NB4 (cell line): ENCODE measurements at regions not wholly inside any gene's neighbourhood (a gene's known extent, or its start where the extent isn't known, plus 50 kb on each side); places are given as distances from the start of the nearest gene placed in this dataset.

Experiments used
- DNase-seq: peaks from one replicate; pipeline ENCODE4 v3.0.0; 2010; ENCODE audit warnings: low read depth
- H3K4me3 ChIP-seq: one replicate; pipeline ENCODE4 v1.5.1; 2011; ENCODE audit warnings: mild to moderate bottlenecking, low read depth, low read length, moderate library complexity
- MYC ChIP-seq: IDR thresholded peaks from 2 replicates; pipeline ENCODE4 v1.6.1; 2011; ENCODE audit warnings: low read depth, low read length
- POLR2A ChIP-seq: IDR thresholded peaks from 2 replicates; pipeline ENCODE4 v1.6.1; 2011; ENCODE audit warnings: mild to moderate bottlenecking; ENCODE audit not compliant: insufficient read length; ENCODE audit errors: extremely low read depth
- TF ChIP-seq, protein P1 (sequence below): IDR thresholded peaks from 2 replicates; pipeline ENCODE4 v1.6.1; 2011; ENCODE audit warnings: low read depth, low read length
- TF ChIP-seq, protein P2 (sequence below): IDR thresholded peaks from one replicate; pipeline ENCODE4 v1.5.1; 2012; ENCODE audit warnings: low read depth, low read length

DNA sequence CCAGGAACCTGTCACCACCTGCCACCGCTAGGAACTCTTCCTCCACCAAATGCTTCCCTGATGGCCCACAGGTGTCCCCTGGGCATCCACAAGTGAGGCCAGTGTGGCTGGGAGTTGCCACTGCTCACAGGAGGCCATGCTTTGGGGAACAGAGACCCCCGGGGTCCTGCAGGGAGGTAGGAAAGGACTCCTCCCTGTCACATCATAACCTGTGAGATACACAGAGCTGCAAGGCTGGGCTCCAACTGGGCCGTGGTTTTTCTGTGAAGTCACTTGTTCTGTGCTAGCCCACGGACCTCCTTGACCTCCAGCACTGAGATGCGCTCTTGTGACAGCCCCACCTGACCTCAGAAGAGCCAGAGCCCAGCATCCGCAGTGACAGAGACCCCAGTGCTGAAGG, 311.2 kb downstream of the C16orf95 start:
- DNase-seq: no peak
- TF ChIP-seq, protein P1, sequence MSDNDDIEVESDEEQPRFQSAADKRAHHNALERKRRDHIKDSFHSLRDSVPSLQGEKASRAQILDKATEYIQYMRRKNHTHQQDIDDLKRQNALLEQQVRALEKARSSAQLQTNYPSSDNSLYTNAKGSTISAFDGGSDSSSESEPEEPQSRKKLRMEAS: no peak
- no peak for TF ChIP-seq MYC
- TF ChIP-seq POLR2A: no peak
- TF ChIP-seq, protein P2, sequence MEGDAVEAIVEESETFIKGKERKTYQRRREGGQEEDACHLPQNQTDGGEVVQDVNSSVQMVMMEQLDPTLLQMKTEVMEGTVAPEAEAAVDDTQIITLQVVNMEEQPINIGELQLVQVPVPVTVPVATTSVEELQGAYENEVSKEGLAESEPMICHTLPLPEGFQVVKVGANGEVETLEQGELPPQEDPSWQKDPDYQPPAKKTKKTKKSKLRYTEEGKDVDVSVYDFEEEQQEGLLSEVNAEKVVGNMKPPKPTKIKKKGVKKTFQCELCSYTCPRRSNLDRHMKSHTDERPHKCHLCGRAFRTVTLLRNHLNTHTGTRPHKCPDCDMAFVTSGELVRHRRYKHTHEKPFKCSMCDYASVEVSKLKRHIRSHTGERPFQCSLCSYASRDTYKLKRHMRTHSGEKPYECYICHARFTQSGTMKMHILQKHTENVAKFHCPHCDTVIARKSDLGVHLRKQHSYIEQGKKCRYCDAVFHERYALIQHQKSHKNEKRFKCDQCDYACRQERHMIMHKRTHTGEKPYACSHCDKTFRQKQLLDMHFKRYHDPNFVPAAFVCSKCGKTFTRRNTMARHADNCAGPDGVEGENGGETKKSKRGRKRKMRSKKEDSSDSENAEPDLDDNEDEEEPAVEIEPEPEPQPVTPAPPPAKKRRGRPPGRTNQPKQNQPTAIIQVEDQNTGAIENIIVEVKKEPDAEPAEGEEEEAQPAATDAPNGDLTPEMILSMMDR: no peak
- no peak overlapping the region for H3K4me3 ChIP-seq

DNA sequence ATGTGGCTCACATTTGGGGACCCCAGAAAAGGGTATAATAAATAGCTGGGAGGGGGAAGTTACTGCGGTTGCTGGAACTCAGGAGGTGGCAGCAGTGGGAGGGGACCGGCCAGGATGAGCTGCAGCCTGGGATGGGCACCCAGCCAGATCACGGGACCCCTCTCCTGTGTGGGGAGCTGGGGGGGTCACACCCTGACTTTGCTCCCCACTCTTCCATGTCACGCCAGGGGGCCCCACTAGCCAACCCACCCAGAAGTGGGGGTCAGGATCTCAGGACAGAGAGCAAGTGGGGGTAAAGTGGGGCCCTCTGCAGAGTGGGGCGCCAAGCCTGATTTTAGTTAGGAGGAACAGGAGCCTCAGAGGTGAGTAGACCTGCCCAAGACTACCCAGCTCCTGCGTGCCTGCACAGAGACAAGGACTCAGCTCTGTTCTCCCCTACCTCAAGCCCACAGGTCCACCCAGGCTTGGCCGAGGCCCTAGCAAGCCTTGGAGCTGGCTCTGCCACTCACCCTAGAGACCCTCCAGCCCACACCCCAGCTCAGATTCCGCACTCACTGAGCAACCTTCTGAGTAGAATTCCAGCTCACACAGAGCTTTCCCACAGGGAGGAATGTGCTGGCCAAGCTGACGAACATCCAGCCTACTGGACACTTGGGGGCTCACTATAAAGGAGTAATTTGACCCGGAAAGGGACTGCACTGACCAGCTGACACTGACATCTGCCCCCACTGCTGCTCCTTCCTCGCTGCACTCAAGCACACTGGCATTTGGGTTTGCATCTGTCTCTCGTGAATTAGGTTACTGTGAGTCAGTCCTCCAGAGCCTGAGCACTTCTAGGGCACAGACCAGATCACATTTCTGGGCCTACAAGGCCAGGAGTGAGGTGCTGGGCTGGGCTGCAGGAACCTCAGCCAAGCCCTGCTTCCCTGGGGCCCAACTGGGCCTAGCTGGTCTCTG, 310.1 kb downstream of the C16orf95 start:
- no peak for DNase-seq
- TF ChIP-seq POLR2A (no peak), MYC (no peak)
- TF ChIP-seq, protein P1: no peak
- TF ChIP-seq, protein P2: no peak
- no peak overlapping the region for H3K4me3 ChIP-seq

DNA sequence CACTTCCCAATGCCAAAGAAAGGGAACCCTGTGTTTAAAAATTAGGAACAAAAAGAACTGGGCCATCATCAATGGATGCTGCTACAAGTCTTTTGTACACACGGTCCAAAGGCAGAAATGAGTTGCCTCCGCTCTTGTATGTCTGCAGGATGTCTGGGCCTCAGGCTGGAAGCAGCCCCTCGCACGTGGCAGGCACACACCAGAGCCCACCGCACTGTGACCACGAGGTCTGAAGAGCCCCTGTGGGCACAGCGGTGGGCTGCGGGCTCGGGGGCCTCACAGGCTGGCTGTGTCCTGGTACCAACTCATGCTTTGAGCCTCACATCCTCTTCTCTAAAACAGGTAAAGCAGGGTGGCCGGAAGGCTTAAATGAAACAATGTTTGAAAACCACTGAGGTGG, 309.3 kb downstream of the C16orf95 start:
- TF ChIP-seq POLR2A: no peak
- TF ChIP-seq, protein P2: no peak
- no peak for TF ChIP-seq MYC
- TF ChIP-seq, protein P1: no peak
- no peak overlapping the region for H3K4me3 ChIP-seq
- no peak for DNase-seq

DNA sequence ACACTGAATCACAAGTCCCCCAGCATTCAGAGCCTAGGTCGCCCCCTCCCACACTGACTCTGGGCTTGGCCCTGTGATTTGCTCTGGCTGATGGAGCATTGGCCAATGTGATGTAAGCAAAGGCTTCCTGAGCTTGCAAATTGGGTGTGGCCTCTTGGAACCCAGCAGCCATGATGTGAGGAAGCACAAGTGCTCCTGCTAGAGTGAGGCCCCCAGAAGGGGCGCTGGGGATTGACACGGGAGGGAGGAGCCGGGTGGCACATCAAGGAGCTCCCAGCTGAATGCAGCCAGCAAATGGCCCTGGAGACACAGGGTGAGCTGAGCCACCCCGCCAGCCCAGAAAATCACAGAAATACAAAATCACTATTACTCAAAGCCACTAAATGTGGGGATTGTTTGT, 308.5 kb downstream of the C16orf95 start:
- H3K4me3 ChIP-seq: no peak overlapping the region
- TF ChIP-seq POLR2A: no peak
- TF ChIP-seq, protein P2: no peak
- TF ChIP-seq, protein P1: no peak
- no peak for TF ChIP-seq MYC
- no peak for DNase-seq

DNA sequence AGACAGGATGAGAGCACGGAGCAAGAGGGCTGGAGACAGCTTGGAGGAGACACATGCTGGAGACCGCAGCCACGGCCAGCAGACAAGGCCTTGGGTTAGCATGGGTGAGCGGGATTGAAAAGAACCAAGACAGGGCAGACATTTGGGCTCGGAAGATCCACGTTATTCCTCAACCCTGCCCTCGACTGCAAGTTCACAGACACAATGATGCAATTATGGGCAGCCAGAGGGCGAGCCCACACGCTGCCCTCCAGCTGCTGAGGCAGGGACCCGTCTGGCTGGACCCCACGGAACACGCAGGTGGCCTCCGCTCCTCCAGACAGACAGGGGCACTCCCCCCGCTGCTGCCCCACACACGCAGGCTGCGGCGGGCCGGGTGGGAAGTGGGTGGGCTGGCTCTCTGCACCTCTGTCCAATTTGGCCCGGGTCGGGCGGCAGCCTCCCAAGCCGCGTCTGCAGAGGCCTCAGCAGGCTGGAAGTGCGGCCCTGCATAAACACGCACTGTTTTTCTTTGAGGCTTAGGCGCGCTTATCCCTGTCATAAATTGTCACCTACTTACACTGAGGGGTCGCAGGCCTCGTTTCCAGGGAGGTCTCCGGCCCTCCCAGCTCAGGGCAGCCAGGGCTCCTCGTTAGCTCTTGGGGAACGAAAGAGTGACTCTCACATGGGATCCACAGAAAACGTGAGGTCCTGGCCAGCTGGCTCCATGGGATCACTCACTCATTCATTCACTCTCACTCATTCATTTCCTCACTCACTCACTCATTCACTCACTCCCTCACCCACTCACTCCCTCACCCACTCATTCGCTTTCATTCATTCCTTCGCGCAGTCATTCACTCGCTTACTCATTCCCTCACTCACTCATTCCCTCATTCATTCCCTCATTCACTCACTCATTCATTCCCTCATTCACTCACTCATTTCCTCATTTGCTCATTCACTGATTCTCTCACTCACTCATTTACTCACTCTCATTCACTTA, 303.9 kb downstream of the C16orf95 start:
- no peak for DNase-seq

More for the DNA sequence above, 303.9 kb downstream of the C16orf95 start:
- H3K4me3 ChIP-seq: no peak overlapping the region
- TF ChIP-seq POLR2A (no peak), MYC (no peak)
- TF ChIP-seq, protein P2: no peak
- TF ChIP-seq, protein P1: no peak
